ENCODE measurements at regions not wholly inside any gene's neighbourhood (a gene's known extent, or its start where the extent isn't known, plus 50 kb on each side); places are given as distances from the start of the nearest gene placed in this dataset.
"Not testable (repeated sequence)": the region's sequence is repeated elsewhere in the genome, so short reads cannot be mapped to it uniquely, and the experiment has no call there.

DNA sequence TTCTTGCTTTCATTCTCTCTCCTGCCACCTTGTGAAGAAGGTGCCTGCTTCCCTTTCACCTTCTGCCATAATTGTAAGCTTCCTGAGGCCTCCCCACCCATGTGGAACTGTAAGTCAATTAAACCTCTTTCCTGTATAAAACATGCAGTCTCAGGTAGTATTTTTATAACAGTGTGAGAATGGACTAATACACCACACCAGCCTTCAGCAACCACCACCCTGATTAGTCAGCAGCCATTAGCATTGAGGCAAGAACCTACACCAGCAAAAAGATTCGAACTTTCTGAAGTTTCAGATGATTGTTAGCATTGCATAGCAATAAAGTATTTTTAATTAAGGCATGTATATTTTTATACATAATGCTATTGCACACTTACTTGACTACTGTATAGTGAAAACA lies 980.2 kb downstream of the EFNA5 start:
- DNase-seq (ENCODE audit: low spot score) = no peak

GRCh38 chr5:106680330-106680729 lies 990.4 kb downstream of the EFNA5 start:
- no peak for DNase-seq (ENCODE audit: low spot score)

DNA sequence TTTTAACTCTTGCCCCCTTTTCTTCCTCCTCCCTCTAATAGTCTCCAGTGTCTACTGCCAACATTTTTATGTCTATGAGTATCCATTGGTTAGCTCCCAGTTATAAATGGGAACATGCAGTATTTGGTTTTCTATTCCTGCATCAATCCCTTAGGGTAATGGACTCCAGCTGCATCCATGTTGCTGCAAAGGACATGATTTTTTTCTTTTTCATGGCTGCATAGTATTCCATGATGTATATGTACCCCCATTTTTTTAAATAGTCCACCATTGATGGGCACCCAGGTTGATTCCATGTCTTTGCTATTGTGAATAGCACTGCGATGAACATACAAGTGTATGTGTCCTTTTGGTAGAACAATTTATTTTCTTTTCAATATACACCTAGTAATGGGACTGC lies 993.7 kb downstream of the EFNA5 start:
- DNase-seq (ENCODE audit: low spot score) = no peak

DNA sequence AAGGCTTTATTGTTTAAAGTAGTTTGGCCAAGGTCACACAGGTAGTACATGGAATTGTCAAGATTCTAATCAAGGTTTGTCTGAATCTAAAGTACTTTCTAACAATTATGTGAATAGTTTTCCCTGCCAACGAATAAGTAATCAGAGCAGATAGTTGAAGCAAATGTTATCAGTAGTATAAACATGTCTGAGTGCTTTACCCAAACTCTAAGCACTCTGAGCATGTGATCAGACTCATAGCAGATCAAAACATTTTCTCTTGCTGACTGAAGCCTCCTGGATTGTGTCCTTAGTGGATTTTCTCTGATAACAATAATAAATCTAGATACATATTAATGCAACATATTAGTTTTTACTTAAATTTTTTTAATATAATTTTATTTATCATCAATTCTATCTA lies 995.0 kb downstream of the EFNA5 start:
- DNase-seq (ENCODE audit: low spot score) = no peak

GRCh38 chr5:106673941-106674340 lies 996.8 kb downstream of the EFNA5 start:
- DNase-seq (ENCODE audit: low spot score) = no peak

- no peak for DNase-seq (ENCODE audit: low spot score)
These were observed 1008.9 kb downstream of the EFNA5 start for GRCh38 chr5:106661866-106662265.

- no peak for DNase-seq (ENCODE audit: low spot score)
These were observed 1010.1 kb downstream of the EFNA5 start for GRCh38 chr5:106660681-106661080.

GRCh38 chr5:106658150-106658549 lies 1012.6 kb downstream of the EFNA5 start:
- no peak for DNase-seq (ENCODE audit: low spot score)

GRCh38 chr5:106656821-106657220 lies 1013.9 kb downstream of the EFNA5 start:
- no peak for DNase-seq (ENCODE audit: low spot score)

DNA sequence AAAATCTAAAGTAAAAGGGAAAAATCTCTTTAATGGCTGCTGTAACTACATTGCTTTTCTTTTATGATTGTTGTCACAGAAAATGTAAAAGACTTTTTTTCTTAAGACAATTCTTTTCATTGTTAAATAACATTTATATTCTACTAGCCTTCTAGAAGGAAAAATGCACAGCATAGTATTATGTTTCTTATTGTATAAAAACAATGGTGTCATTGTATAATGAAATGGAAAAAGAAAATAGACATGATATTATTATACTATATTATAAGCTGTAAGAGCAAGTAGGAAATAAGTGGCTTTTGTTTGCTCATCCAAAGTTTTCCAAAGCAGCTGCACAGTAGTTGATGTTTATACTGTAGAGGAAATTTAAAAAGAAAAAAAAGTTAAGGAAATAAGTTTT lies 1021.7 kb downstream of the EFNA5 start:
- no peak for DNase-seq (ENCODE audit: low spot score)

GRCh38 chr5:106648401-106648800 lies 1022.3 kb downstream of the EFNA5 start:
- DNase-seq (ENCODE audit: low spot score) = no peak

- no peak for DNase-seq (ENCODE audit: low spot score)
These were observed 1024.6 kb downstream of the EFNA5 start for GRCh38 chr5:106646106-106646505.

DNA sequence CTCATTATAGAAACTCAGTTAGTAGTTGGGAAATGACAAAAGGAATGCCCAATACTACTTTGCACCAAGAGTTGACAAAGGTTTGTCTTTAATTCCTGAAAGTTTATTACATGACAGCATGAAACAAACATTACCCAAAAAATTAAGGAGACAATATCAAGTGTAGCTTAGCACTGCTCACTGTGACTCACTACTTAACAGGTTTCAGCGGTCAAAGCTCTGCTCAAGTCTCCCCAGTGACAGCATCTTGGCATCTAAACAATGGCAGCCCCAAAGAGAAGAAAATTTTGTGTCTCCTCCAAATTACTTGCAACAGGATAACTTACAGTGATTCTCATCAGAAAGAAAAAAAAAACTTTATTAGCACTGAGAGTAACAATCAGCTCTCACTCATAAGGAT lies 1030.2 kb downstream of the EFNA5 start:
- DNase-seq (ENCODE audit: low spot score) = no peak

GRCh38 chr5:106639488-106639887 lies 1031.2 kb downstream of the EFNA5 start:
- no peak for DNase-seq (ENCODE audit: low spot score)

GRCh38 chr5:106637275-106637674 lies 1033.5 kb downstream of the EFNA5 start:
- no peak for DNase-seq (ENCODE audit: low spot score)

DNA sequence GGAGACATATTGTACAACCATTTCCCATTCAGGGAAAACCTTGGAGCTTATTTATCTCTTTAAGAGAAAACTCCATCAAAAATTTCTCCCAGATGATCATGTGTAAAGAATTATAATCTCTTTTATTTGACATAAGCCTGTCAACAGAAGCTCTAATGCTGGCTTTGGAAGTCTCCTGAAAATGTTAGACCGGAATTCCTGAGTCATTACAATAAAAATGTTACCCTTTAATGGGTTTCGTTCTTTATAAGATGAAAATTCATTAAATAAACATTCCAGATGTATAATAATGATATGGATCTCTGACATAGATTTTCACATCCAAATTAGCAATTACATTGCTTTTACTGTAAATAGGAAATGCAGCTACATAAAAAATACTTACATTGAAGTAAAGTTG lies 1036.4 kb downstream of the EFNA5 start:
- no peak for DNase-seq (ENCODE audit: low spot score)

DNA sequence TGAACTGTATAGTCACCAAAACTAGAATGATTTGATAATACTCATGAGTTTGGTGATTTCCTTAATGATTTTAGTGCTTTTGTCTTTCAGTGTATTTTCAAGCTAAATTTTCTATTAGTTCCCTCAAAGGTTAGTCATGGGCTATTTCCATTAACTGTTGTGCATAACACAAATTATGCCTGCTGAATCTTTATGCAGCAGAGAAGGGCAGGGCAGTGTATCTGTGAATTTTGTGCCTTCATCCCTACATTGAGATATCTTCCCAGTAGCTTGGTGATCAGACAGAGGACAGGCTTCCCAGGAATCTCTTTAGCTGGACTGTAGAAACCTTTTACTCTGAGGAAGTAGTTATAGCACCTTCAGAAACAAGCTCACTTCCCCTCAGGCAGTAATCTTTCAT lies 1036.9 kb downstream of the EFNA5 start:
- DNase-seq (ENCODE audit: low spot score) = no peak

DNA sequence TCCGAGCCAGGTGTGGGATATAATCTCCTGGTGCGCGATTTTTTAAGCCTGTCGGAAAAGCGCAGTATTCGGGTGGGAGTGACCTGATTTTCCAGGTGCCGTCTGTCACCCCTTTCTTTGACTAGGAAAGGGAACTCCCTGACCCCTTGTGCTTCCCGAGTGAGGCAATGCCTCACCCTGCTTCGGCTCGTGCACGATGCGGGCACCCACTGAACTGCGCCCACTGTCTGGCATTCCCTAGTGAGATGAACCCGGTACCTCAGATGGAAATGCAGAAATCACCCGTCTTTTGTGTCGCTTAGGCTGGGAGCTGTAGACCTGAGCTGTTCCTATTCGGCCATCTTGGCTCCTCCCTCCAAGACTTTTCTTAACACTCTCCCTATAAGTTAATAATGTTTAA lies 1042.3 kb downstream of the EFNA5 start:
- DNase-seq (ENCODE audit: low spot score) = not testable (repeated sequence)

DNA sequence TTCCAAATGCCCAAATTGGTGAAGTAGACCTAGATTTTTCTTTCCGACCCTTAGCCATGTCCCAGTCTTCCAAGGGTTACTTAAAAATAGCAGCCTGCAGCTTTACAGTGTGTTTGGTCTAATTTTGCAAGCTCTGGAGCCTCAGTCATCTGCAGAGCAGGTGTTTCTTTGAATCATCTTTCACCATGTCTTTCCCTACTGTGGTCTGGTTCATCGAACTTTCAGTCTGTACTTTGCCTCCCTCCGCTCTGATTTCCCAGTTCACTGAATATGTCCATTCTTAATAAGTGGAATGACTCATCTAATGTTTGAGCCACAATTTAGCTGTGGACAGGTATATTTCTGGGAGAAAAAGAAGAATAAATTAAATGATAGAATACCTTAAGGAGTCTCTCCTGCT lies 1060.7 kb downstream of the EFNA5 start:
- no peak for DNase-seq (ENCODE audit: low spot score)

DNA sequence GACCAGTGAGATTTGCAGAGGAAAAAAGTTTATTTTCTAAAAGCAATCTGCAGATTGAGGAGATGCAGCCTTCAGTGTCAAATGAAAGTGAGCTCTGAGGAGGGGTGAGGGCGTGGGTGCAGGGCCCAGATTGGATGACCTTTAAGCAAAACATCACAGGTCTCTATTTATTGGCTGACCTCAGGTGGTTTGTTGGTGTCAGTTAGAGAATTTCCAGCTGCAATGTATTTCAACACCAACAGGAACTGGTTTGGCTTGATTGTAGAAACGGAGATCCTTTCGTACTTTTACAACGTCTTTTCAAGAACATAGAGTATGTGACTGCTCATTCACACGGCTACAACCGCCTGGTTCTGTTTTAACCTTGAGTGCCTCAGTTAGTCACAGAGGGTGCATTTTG lies 1069.1 kb downstream of the EFNA5 start:
- DNase-seq (ENCODE audit: low spot score) = no peak

- no peak for DNase-seq (ENCODE audit: low spot score)
These were observed 1069.9 kb downstream of the EFNA5 start for GRCh38 chr5:106600803-106601202.

GRCh38 chr5:106595864-106596263 lies 1074.9 kb downstream of the EFNA5 start:
- DNase-seq (ENCODE audit: low spot score) = no peak

DNA sequence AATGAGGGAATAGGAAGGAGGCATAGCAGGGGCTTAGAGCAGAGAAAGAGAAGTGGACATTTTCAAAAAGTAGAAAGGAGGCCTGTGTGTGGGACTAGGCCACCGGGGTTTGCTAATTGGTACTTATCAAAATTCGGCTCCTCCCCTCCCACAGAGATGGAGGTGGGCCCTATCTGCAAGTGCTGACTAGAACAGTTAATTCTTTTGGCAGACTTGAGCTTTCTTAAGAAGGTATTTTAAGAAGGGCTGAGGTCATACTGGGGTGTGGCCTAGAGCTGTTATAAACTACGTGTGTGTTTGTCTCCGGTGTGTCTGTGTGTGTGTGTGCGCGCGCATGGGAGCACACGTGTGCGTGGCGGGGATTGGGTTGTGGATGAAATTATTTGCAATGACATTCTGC lies 1086.5 kb downstream of the EFNA5 start:
- no peak for DNase-seq (ENCODE audit: low spot score)

GRCh38 chr5:106578736-106579135 lies 1092.0 kb downstream of the EFNA5 start:
- no peak for DNase-seq (ENCODE audit: low spot score)

DNA sequence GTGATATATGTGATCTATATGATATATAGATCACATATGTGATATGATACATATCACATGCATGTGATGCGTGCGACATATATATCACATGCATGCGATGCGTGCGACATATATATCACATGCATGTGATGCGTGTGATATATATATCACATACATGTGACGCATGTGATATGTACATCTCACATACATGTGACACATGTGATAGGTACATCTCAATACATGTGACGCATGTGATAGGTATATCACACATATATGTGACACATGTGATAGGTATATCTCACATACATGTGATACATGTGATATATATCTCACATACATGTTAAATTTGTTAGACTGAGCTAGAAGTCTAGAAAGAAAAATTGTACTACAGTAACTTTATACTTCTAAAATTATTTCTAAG lies 1095.9 kb downstream of the EFNA5 start:
- no peak for DNase-seq (ENCODE audit: low spot score)

Data from AG08395 (cell line).